Gastroesophageal sphincter (tissue), 4 donors: ENCODE measurements at regions not wholly inside any gene's neighbourhood (a gene's known extent, or its start where the extent isn't known, plus 50 kb on each side); places are given as distances from the start of the nearest gene placed in this dataset.
"Not testable (repeated sequence)": the region's sequence is repeated elsewhere in the genome, so short reads cannot be mapped to it uniquely, and the experiment has no call there.

Experiments used
- ATAC-seq: fragments of 150-250 bp; one replicate; pipeline ENCODE4 v1.9.1; 2016; ENCODE audit warnings: mild to moderate bottlenecking, moderate library complexity
- H3K27ac ChIP-seq, 4 donors: fragments of 200-600 bp; sonication (generic) in 3 of 4; 1 replicate in 3 of 4; 2 replicates in 1 of 4; pipeline ENCODE4 v1.5.1; 2016 to 2019
- H3K27me3 ChIP-seq: fragments of 200-600 bp; sonication (generic); one replicate; pipeline ENCODE4 v1.5.1; 2019
- H3K36me3 ChIP-seq, 2 donors: fragments of 200-600 bp; sonication (generic); one replicate each; pipeline ENCODE4 v1.5.1; 2019; ENCODE audit warnings: control low read depth in 1 of 2
- H3K4me1 ChIP-seq, 3 donors: fragments of 200-600 bp; sonication (generic); 1 replicate in 2 of 3; 2 replicates in 1 of 3; pipeline ENCODE4 v1.5.1; 2016 to 2019; ENCODE audit warnings: control low read depth in 2 of 3
- H3K4me3 ChIP-seq, 2 donors: fragments of 200-600 bp; sonication (generic); one replicate each; pipeline ENCODE4 v1.5.1; 2019; ENCODE audit warnings: mild to moderate bottlenecking in 1 of 2, moderate library complexity in 1 of 2
- H3K9me3 ChIP-seq, 3 donors: fragments of 200-600 bp; sonication (generic); one replicate each; pipeline ENCODE4 v1.5.1; 2017 to 2019; ENCODE audit warnings: control low read depth in 2 of 3
- EP300 ChIP-seq: sonication (generic); formaldehyde crosslinking; IDR thresholded peaks from one replicate; pipeline ENCODE4 v1.6.1; 2017; ENCODE audit warnings: antibody characterized with exemption, mild to moderate bottlenecking
- POLR2A ChIP-seq, 2 donors: fragments of 450-650 bp; IDR thresholded peaks; one replicate each; pipeline ENCODE4 v1.6.1; 2017; ENCODE audit warnings: antibody characterized with exemption in 2 of 2, mild to moderate bottlenecking in 2 of 2, moderate library complexity in 1 of 2
- POLR2AphosphoS5 ChIP-seq: sonication (generic); formaldehyde crosslinking; IDR thresholded peaks from one replicate; pipeline ENCODE4 v1.6.1; 2017; ENCODE audit warnings: antibody characterized with exemption
- WGBS, 2 donors: methylation state at CpG; one replicate each; pipeline ENCODE4 v1.1.5; 2018; ENCODE audit warnings: low coverage in 1 of 2; 5-methylcytosine and 5-hydroxymethylcytosine counted together
- TF ChIP-seq, protein P1 (sequence below), 4 experiments: fragments of 200-600 bp in 2 of 4; fragments of 450-650 bp in 2 of 4; sonication (generic) in 1 of 4; IDR thresholded peaks; one replicate each; pipeline ENCODE4 v1.5.1; 2017 to 2019; ENCODE audit warnings: antibody characterized with exemption in 4 of 4, mild to moderate bottlenecking in 2 of 4, moderate library complexity in 2 of 4

DNA sequence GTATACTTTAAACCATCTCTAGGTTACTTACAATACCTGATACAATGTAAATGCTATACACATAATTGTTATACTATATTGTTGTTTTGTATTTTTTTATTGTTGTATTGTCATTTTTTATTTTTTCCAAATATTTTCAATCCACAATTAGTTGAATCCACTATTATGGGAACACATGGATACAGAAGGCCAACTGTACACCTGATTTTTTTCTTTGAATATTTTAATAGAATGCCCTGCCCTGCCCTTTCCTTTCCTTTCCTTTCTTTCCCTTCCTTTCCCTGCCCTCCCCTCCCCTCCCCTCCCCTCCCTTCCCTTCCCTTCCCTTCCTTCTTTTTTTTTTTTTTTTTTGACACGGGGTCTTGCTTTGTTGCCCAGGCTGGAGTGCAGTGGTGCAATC is 120.2 kb downstream of the SLC4A3 start:
- no peaks in the 10 kb centered on the region for H3K9me3 ChIP-seq
- H3K36me3 ChIP-seq = no peaks in the 10 kb centered on the region
- WGBS, 2 donors = 67% methylated on average over 1 of the region's 1 CpG; no CpG with 5 or more reads in 1 of the 2 donors
- no peak overlapping the region for H3K27ac ChIP-seq
- no peak for ATAC-seq
- no peaks in the 10 kb centered on the region for H3K27me3 ChIP-seq
- H3K4me3 ChIP-seq = no peak overlapping the region
- peaks cover 0 to 5% (median 0%) of the 10 kb centered on the region in 3 donors for H3K4me1 ChIP-seq
- TF ChIP-seq, protein P1, sequence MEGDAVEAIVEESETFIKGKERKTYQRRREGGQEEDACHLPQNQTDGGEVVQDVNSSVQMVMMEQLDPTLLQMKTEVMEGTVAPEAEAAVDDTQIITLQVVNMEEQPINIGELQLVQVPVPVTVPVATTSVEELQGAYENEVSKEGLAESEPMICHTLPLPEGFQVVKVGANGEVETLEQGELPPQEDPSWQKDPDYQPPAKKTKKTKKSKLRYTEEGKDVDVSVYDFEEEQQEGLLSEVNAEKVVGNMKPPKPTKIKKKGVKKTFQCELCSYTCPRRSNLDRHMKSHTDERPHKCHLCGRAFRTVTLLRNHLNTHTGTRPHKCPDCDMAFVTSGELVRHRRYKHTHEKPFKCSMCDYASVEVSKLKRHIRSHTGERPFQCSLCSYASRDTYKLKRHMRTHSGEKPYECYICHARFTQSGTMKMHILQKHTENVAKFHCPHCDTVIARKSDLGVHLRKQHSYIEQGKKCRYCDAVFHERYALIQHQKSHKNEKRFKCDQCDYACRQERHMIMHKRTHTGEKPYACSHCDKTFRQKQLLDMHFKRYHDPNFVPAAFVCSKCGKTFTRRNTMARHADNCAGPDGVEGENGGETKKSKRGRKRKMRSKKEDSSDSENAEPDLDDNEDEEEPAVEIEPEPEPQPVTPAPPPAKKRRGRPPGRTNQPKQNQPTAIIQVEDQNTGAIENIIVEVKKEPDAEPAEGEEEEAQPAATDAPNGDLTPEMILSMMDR (IDR thresholded peaks at IDR 0.05) = no peak
- TF ChIP-seq POLR2AphosphoS5 = no peak
- no peak for TF ChIP-seq EP300
- TF ChIP-seq POLR2A (IDR thresholded peaks at IDR 0.05) = no peak

DNA sequence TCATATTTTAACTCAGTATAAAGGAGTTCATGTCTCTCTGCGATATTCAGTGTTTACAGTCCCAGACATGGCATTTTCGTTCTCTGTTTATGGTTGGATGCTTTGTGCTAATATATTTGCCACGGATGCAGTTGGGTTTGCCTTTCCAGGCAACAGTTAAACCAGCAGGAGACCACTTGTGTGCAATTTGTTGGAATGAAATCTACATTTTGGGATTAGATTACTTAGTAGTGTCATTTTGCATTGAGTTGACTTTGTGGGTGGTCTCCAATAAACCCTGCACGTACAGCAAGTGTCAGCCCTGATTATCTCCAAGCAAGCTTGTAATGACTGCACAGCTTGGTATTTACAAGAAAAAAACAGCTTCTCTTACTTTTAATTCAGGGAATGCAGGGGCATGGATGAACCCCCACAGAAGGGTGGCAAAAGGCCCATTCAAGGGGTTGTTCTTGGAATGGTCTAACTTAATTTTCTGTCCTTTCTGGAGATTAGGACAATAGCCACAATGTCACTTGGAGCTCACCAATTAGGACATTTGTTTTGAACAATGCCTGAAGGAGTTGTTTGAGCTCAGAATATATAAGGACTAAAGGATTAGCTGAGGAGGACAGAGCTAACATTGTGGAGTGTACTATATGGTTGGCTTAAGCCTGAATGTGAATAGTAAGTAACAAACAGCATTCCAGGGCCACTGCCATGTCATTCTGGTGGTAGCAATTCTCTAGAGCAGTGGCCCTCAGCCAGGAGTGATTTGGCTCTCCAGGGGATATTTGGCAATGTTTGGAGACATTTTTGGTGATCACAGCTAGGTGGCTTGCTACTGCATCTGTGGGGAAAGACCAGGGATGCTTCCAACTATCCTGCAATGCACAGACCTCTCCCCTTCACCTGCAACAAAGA is 121.5 kb downstream of the SLC4A3 start:
- Histone ChIP-seq H3K4me1 (peaks cover 0 to 5% (median 0%) of the 10 kb centered on the region in 3 donors), H3K27ac (no peak overlapping the region), H3K9me3 (no peaks in the 10 kb centered on the region), H3K4me3 (no peak overlapping the region), H3K27me3 (no peaks in the 10 kb centered on the region), H3K36me3 (no peaks in the 10 kb centered on the region)
- 76 to 89% methylated on average over 3 to 4 of the region's 4 CpGs for WGBS, 2 donors
- TF ChIP-seq EP300 (no peak), POLR2AphosphoS5 (no peak), POLR2A (IDR thresholded peaks at IDR 0.05) (no peak)
- TF ChIP-seq, protein P1 (IDR thresholded peaks at IDR 0.05) = no peak
- no peak for ATAC-seq

DNA sequence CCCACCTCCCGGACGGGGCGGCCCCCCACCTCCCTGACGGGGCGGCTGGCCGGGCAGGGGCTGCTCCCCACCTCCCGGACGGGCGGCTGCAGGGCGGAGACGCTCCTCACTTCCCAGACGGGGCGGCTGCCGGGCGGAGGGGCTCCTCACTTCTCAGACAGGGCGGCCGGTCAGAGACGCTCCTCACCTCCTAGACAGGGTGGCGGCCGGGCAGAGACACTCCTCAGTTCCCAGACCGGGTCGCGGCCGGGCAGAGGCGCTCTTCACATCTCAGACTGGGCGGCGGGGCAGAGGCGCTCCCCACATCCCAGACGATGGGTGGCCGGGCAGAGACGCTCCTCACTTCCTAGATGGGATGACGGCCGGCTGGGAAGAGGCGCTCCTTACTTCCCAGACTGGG is 123.7 kb downstream of the SLC4A3 start:
- not testable (repeated sequence) for H3K27ac ChIP-seq, H3K9me3 ChIP-seq, H3K4me1 ChIP-seq, H3K36me3 ChIP-seq, ATAC-seq, H3K4me3 ChIP-seq, H3K27me3 ChIP-seq
- no CpG with 5 or more reads among the region's 34 CpGs for WGBS, 2 donors

DNA sequence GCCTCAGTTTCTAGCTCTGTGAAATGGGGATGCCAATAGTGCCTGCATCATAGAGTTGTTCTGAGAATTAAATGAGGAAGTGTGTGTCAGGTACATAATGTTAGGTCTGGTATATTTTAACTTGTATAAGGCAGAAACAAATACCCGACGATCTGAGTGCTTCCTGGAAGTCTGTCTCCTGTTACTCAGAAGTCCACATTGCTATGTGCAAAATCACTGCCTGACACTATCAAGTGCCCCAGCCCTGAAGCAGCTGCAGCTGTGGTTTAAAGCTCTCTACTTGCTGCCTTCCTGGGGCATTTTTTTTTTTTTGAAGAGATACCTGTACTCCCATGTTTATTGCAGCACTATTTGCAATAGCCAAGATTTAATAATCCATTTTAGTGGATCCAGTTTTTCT is 125.3 kb downstream of the SLC4A3 start:
- H3K27ac ChIP-seq = no peak overlapping the region
- no peaks in the 10 kb centered on the region for H3K4me1 ChIP-seq
- 56% methylated on average over 2 of the region's 2 CpGs; no CpG with 5 or more reads in 1 of the 2 donors for WGBS, 2 donors
- TF ChIP-seq, protein P1 (IDR thresholded peaks at IDR 0.05) = no peak
- TF ChIP-seq POLR2AphosphoS5 (no peak), EP300 (no peak), POLR2A (IDR thresholded peaks at IDR 0.05) (no peak)
- peaks cover 0 to 5% (median 0%) of the 10 kb centered on the region in 3 donors for H3K9me3 ChIP-seq
- ATAC-seq = no peak
- no peak overlapping the region for H3K4me3 ChIP-seq
- H3K27me3 ChIP-seq = peaks cover 5% of the 10 kb centered on the region
- no peaks in the 10 kb centered on the region for H3K36me3 ChIP-seq

DNA sequence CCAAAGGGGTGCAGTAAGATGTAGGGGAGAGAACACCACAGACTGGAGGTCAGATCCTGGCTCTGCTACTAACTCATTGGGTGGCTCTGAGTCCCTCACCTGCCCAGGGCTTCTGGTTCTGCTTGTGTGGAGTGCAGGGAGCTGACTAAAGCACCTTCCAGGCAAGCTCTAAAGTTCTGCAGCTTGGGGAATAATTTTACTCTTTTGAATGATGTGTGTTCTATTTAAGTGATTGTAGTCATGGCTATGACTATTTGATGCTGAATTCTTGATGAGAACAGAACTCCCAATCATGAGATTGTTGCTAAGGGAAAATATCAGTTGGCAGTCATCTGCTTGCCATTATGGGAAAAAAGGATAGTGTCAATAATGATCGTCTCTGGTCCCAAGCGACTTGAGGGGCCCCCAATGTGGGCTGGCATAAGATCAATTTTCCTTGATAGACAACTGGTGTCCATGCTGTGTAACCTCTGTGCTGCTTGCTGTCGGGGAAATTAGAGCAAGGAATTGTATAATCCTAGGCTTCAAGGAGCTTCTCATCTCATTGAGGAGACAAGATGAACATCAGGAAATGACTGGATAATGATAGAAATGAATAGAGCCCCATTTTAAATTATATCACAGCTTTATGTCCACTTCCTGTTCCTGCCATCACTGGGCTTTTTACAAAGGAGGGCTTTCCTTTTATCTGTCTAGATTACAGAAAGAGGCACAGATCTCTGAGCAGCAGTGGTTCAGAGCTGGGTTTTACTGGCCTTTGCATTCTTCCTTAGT is 131.7 kb downstream of the SLC4A3 start:
- TF ChIP-seq POLR2AphosphoS5 (no peak), POLR2A (IDR thresholded peaks at IDR 0.05) (no peak), EP300 (no peak)
- TF ChIP-seq, protein P1 (IDR thresholded peaks at IDR 0.05) = no peak
- 60% methylated on average over 3 of the region's 3 CpGs; no CpG with 5 or more reads in 1 of the 2 donors for WGBS, 2 donors

More for the DNA sequence above, 131.7 kb downstream of the SLC4A3 start:
- H3K4me3 ChIP-seq = no peak overlapping the region
- H3K4me1 ChIP-seq = no peaks in the 10 kb centered on the region
- H3K27me3 ChIP-seq = peaks cover 16% of the 10 kb centered on the region
- no peak overlapping the region for H3K27ac ChIP-seq
- no peak for ATAC-seq
- peaks cover 0 to 15% (median 0%) of the 10 kb centered on the region in 3 donors for H3K9me3 ChIP-seq
- no peaks in the 10 kb centered on the region for H3K36me3 ChIP-seq
